H7 (cell line): ENCODE measurements at regions not wholly inside any gene's neighbourhood (a gene's known extent, or its start where the extent isn't known, plus 50 kb on each side); places are given as distances from the start of the nearest gene placed in this dataset.
A peak's percentile ranks its signal among the peaks of the same experiment; 100 is the strongest.

Experiments
- DNase-seq: peaks from one replicate; pipeline ENCODE4 v3.0.0; 2012
- H3K27me3 ChIP-seq: 2 replicates; pipeline ENCODE4 v1.6.0; 2011; ENCODE audit warnings: mild to moderate bottlenecking, low read length; ENCODE audit not compliant: control insufficient read depth, insufficient read depth
- H3K36me3 ChIP-seq: replicated peaks from 2 replicates; pipeline ENCODE4 v1.5.1; 2011; ENCODE audit warnings: low read length; ENCODE audit not compliant: control insufficient read depth, insufficient read depth
- H3K4me3 ChIP-seq: 2 replicates; pipeline ENCODE4 v1.5.1; 2011; ENCODE audit warnings: low read depth, mild to moderate bottlenecking, control low read depth, low read length, moderate library complexity; ENCODE audit not compliant: insufficient read depth

GRCh38 chr11:19344661-19345518 lies 104.1 kb upstream of the E2F8 start:
- no peaks in the 10 kb centered on the region for H3K36me3 ChIP-seq
- peaks cover 50% of the 10 kb centered on the region for H3K27me3 ChIP-seq
- peak overlapping the region; percentile 19; the same call in 1 of the 2 replicates for H3K4me3 ChIP-seq
- peak; percentile 94 for DNase-seq

- no peak for DNase-seq
- peaks cover 38% of the 10 kb centered on the region for H3K27me3 ChIP-seq
- H3K4me3 ChIP-seq: no peak overlapping the region
Measured at GRCh38 chr11:19342036-19342435, 101.3 kb upstream of the E2F8 start.

DNA sequence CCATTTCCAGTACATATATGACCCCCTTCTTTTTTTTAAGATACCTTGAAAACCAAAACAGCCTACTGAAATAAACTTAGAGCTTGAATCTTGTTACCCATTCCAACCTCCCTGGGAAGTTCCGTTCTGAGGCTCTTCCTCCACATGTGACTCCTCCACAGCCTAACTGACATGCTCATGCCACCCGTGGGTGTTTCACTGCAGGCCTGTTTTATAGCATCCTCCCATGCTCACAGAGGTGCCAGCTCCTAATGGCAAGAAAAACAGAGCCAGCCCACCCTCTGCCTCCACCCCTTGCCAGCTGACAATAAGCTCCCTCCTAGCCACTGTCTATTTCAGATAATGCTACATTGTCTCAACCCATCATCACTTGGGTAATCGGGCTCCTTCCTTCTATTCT lies 97.6 kb upstream of the E2F8 start:
- H3K36me3 ChIP-seq: no peaks in the 10 kb centered on the region
- no peak for DNase-seq
- H3K4me3 ChIP-seq: no peak overlapping the region
- peaks cover 3% of the 10 kb centered on the region; the same call in 1 of the 2 replicates for H3K27me3 ChIP-seq

More at GRCh38 chr11:19342036-19342435, 101.3 kb upstream of the E2F8 start:
- no peaks in the 10 kb centered on the region for H3K36me3 ChIP-seq

GRCh38 chr11:19337779-19338178 lies 97.0 kb upstream of the E2F8 start:
- Histone ChIP-seq H3K36me3 (no peaks in the 10 kb centered on the region), H3K27me3 (peaks cover 2% of the 10 kb centered on the region; the same call in 1 of the 2 replicates), H3K4me3 (no peak overlapping the region)
- no peak for DNase-seq

DNA sequence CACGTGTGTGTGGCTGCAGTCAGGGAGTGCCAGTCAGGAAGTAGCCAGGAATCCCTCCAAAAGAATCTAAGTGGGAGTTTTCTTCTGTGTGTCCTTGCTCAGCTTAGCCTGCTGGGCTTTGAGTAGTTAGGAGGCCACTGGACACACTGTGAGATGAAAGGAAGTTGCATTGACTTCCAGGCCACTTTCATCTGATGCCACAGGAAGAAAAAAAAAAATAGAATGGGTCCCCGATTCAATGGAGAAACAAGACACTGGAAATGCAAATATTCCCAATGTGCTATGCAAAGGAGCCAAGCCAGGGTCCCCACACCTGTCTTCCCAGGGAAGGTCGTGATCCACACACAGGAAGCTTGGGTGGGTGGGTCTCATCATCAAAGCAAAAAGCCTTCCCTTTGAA lies 95.6 kb upstream of the E2F8 start:
- no peak overlapping the region for H3K4me3 ChIP-seq
- no peaks in the 10 kb centered on the region; the same call in 1 of the 2 replicates for H3K27me3 ChIP-seq
- no peak for DNase-seq

DNA sequence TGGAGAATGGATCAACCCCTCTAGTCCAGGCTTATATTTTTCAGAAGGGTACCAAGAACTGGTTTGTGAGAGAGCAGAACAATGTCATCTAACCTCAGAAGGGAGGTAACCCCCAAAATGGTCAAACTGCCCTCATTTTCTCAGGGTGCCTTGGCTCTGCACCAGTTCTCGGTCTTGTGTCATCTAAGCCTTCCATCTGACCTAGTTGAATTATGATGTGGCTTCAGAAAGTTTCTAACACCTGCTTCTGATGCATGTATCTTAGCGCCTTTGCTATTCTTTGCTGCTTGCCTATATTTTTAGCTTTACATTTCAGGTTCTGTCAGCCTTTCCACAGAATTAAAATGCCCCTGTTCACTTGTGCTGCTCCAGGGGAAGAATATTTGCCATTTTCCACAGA lies 91.7 kb upstream of the E2F8 start:
- no peak for DNase-seq
- Histone ChIP-seq H3K36me3 (no peaks in the 10 kb centered on the region), H3K27me3 (no peaks in the 10 kb centered on the region; the same call in 1 of the 2 replicates)

More for the DNA sequence above, 95.6 kb upstream of the E2F8 start:
- H3K36me3 ChIP-seq: no peaks in the 10 kb centered on the region

GRCh38 chr11:19330416-19330815 lies 89.7 kb upstream of the E2F8 start:
- Histone ChIP-seq H3K4me3 (no peak overlapping the region), H3K27me3 (no peaks in the 10 kb centered on the region)
- no peak for DNase-seq

More for the DNA sequence above, 91.7 kb upstream of the E2F8 start:
- no peak overlapping the region for H3K4me3 ChIP-seq

GRCh38 chr11:19329970-19330369 lies 89.2 kb upstream of the E2F8 start:
- no peak for DNase-seq

More at GRCh38 chr11:19330416-19330815, 89.7 kb upstream of the E2F8 start:
- no peaks in the 10 kb centered on the region for H3K36me3 ChIP-seq

DNA sequence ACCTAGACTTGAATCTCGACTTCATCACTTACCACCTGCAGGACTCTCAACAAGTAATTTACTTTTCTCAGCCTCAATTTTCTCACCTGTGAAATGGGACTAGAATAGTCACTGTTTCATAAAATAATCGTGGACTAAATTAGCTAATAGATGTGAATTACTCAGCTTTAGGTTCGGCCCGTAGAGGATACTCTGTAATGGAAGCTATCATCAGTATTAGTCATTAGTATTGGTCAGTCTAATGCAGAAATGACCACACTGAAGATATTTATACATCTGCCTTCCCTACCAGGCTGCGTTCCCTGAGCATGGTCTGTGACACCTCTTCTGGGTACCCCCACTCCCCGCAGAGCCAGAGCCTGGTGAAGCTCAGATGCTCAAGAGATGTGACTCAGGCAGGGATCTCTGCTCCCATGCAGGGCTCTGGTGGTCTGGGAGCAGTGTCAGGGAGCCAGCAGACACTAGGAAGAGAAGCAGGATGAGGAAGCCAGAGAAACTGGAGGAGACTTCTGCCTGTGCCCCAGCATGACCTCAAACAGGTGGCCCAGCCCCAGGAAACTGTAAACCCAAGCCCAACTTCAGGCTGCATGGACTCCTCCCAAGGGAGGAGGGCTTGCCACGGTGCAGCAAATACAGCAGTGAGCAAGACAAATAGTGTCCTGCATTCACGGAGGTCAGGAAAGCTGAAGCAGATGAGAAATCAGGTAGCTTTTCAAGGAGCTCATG lies 88.0 kb upstream of the E2F8 start:
- DNase-seq: no peak
- Histone ChIP-seq H3K4me3 (no peak overlapping the region), H3K27me3 (no peaks in the 10 kb centered on the region), H3K36me3 (no peaks in the 10 kb centered on the region)

More at GRCh38 chr11:19329970-19330369, 89.2 kb upstream of the E2F8 start:
- H3K36me3 ChIP-seq: no peaks in the 10 kb centered on the region
- H3K4me3 ChIP-seq: no peak overlapping the region
- H3K27me3 ChIP-seq: no peaks in the 10 kb centered on the region

DNA sequence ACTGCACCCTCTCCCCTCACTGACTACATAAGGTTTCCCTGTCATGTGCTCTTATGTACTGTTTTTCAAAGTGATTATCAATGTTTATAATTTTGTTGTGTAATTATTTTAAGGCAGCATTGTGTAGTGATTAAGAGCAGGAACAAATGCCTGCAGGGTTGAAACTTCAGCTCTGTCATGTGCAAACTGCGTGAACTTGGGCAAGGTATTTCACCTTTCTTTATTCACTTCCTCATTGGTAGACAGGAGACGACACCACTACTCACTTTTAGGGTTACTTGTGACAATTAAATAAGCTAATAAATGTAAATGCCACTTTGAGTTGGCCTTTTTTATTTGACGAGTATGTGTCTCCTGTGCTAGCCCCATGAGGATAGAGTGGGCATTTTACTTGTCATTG lies 86.5 kb upstream of the E2F8 start:
- H3K27me3 ChIP-seq: no peaks in the 10 kb centered on the region
- DNase-seq: no peak

DNA sequence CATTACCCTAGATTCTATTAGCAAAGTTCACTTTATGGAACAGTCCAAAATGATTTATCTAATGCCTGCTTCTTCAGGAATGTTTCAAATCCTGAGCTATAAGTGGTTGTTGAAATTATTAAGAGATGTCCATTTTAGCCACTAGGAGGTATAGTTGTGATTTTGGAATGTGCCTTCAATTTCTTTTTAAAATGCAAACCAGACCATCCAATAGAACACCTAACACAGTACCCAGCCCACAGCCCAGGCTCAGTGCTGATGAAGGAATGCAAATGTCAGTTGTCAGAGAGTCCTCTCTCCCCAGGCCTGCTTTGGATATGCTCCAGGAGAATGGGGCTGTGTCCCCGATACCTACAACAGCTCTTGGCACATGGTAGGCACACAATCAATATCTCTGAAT lies 85.8 kb upstream of the E2F8 start:
- no peak overlapping the region for H3K4me3 ChIP-seq
- no peaks in the 10 kb centered on the region for H3K27me3 ChIP-seq
- DNase-seq: no peak
- H3K36me3 ChIP-seq: no peaks in the 10 kb centered on the region

More for the DNA sequence above, 86.5 kb upstream of the E2F8 start:
- Histone ChIP-seq H3K4me3 (no peak overlapping the region), H3K36me3 (no peaks in the 10 kb centered on the region)

GRCh38 chr11:19323502-19323901 lies 82.8 kb upstream of the E2F8 start:
- DNase-seq: no peak
- H3K4me3 ChIP-seq: no peak overlapping the region
- H3K36me3 ChIP-seq: no peaks in the 10 kb centered on the region
- H3K27me3 ChIP-seq: no peaks in the 10 kb centered on the region

DNA sequence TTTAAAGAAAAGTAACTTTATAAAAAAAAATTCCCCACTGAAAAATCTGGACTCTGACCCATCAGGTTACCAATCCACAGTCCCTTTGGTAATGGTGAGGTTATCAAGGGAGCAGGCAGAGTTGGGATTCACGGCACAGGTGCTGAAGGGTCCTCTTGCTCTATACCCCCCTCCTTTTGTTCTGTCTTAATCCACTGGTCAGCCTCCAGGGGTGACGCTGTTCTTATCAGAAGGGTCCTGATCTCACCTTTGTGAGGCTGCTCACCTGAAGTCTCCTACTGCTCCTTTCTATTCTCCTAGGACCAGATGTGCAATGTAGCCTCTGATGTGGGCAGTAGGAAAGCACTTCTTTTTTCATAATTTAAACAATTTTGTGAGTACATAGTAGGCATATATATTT lies 80.6 kb upstream of the E2F8 start:
- no peak overlapping the region for H3K4me3 ChIP-seq
- H3K27me3 ChIP-seq: no peaks in the 10 kb centered on the region
- peak; percentile 40 for DNase-seq
- no peaks in the 10 kb centered on the region for H3K36me3 ChIP-seq

- no peak overlapping the region for H3K4me3 ChIP-seq
- no peaks in the 10 kb centered on the region for H3K27me3 ChIP-seq
- no peaks in the 10 kb centered on the region for H3K36me3 ChIP-seq
- DNase-seq: no peak
Measured at GRCh38 chr11:19320827-19321226, 80.1 kb upstream of the E2F8 start.

DNA sequence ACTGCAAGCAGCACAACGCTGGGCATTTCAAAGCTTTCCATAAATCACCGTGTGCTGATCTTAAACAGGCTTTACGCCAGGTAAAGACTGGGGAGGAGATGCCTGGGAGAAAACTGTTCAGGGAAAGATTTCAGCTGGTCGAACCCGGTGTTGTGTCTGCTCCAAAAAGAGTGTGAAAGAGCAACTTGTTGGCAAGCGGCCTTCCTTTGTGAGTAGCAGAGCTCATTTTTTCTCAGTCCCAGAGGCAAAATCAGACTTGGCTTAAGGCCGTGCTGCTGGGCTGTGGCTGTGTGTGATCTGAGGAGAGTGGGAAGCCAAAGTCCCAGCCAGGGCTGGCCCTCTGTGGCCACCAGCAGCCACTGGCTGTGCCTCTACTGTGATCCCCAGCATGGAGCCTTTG lies 75.7 kb upstream of the E2F8 start:
- H3K27me3 ChIP-seq: no peaks in the 10 kb centered on the region
- no peak for DNase-seq
- no peaks in the 10 kb centered on the region for H3K36me3 ChIP-seq
- H3K4me3 ChIP-seq: no peak overlapping the region
